ENCODE measurements at regions not wholly inside any gene's neighbourhood (a gene's known extent, or its start where the extent isn't known, plus 50 kb on each side); places are given as distances from the start of the nearest gene placed in this dataset.

DNA sequence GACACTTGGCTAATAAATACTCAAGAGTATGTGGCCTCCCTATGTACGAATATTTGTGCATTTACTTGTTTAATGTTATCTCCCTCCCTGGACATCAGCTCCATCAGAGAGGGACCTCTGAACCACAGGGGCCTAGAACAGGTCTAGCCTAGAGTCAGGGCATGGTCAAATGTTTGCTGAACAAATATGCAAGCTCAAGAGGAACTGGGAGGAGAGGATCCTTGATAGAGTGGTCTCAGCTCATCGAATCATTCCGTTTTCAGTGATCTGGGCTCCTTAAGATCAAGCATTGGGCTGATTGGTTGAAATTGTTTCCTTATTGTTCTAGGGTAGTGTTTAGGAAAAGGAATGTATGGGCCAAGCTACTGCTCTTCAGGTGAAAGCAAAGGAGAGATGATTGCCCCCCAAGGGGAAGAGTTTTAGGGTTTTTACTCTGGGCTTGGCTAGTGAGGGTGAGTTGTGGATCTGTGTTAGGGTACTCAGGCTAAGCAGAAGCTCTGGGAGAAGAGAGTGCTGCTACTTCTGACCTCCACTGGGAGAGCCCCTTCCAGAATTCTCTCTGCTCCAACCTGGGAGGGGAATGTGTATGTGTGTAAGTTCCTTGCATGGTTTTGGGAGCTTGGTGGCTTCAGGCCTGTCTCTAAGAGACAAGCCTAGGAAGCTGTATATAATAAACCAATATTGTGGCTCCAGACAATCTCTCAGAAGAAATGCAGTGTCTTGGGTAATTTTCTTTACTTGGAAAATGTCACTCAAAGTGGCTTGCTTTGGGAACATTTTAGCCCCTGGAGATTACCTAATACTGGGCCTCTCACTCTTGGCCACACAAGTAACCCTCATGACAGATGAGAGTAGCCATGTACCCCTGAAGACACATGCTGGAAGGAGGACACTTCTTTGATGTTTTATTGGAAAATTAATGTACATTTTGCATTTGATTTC lies 110.0 kb downstream of the EMX2 start:
- TF ChIP-seq GATA3 (IDR thresholded peaks at IDR 0.05; ENCODE audit: borderline replicate concordance), result no peak
- no peak for TF ChIP-seq BHLHE40 (IDR thresholded peaks at IDR 0.05; ENCODE audit: low read depth, low read length)
- TF ChIP-seq, protein P1, sequence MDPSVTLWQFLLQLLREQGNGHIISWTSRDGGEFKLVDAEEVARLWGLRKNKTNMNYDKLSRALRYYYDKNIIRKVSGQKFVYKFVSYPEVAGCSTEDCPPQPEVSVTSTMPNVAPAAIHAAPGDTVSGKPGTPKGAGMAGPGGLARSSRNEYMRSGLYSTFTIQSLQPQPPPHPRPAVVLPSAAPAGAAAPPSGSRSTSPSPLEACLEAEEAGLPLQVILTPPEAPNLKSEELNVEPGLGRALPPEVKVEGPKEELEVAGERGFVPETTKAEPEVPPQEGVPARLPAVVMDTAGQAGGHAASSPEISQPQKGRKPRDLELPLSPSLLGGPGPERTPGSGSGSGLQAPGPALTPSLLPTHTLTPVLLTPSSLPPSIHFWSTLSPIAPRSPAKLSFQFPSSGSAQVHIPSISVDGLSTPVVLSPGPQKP (IDR thresholded peaks at IDR 0.05; ENCODE audit: low read depth, low read length), result no peak
- TF ChIP-seq KDM1A (IDR thresholded peaks at IDR 0.05; ENCODE audit: low read depth), result no peak
- TF ChIP-seq ESRRA (IDR thresholded peaks at IDR 0.05; ENCODE audit: borderline replicate concordance, low read length), result no peak
- TF ChIP-seq, protein P2, sequence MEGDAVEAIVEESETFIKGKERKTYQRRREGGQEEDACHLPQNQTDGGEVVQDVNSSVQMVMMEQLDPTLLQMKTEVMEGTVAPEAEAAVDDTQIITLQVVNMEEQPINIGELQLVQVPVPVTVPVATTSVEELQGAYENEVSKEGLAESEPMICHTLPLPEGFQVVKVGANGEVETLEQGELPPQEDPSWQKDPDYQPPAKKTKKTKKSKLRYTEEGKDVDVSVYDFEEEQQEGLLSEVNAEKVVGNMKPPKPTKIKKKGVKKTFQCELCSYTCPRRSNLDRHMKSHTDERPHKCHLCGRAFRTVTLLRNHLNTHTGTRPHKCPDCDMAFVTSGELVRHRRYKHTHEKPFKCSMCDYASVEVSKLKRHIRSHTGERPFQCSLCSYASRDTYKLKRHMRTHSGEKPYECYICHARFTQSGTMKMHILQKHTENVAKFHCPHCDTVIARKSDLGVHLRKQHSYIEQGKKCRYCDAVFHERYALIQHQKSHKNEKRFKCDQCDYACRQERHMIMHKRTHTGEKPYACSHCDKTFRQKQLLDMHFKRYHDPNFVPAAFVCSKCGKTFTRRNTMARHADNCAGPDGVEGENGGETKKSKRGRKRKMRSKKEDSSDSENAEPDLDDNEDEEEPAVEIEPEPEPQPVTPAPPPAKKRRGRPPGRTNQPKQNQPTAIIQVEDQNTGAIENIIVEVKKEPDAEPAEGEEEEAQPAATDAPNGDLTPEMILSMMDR (IDR thresholded peaks at IDR 0.05), result no peak
- 63% methylated on average over 3 of the region's 3 CpGs for WGBS (ENCODE audit: missing lambda C conversion rate)
- peaks cover 25% of the 10 kb centered on the region for H3K9me3 ChIP-seq
- no peak overlapping the region for H3K4me3 ChIP-seq
- H3K4me1 ChIP-seq, result peaks cover 14% of the 10 kb centered on the region
- ChIA-PET POLR2A (no interaction called here), CTCF (interaction anchor here (0.7 to 1.0 kb wide), 3 partner anchors 45 to 588 kb away, joined by 3 to 4 read pairs (median 3); no protein-coding TSS in a partner anchor)
- H3K27ac ChIP-seq, result peak overlapping the region; percentile 15 to 66; a peak in 5 of 6 replicates
- FAIRE-seq (no peak), DNase-seq (ENCODE audit: low read depth in 1 of 2, low spot score in 1 of 2) (no peak), ATAC-seq (peak; percentile 57 to 61; a peak in 4 of 6 replicates)
- peak overlapping the region; percentile 46 for H3K4me2 ChIP-seq

DNA sequence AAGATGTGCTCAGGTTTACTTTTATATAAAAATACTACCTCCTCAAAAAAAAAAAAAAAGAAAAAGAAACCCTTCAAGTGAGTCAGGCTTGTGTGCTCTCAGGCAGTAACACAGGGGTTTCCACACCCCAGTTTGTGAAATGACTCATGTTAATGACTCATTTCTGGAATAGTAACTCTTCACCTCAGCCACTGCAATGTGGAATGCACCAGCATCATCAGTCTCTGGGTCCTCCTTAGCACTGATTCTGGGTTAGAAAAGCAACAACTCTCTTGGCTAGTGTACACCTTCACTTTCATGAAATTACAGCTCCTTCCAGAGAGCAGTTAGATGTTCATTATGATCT lies 110.6 kb downstream of the EMX2 start:
- Histone ChIP-seq H3K4me2 (peak overlapping the region; percentile 46), H3K9me3 (peaks cover 25% of the 10 kb centered on the region), H3K4me1 (peaks cover 14% of the 10 kb centered on the region), H3K4me3 (no peak overlapping the region), H3K27ac (no peak overlapping the region)
- peak; percentile 67 for FAIRE-seq
- ATAC-seq, result peak; percentile 100
- POLR2A ChIA-PET, result no interaction called here
- TF ChIP-seq, protein P3, sequence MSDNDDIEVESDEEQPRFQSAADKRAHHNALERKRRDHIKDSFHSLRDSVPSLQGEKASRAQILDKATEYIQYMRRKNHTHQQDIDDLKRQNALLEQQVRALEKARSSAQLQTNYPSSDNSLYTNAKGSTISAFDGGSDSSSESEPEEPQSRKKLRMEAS (IDR thresholded peaks at IDR 0.05), result peak; percentile 58; the same call in 1 of the 2 replicates
- peak; percentile 96 for TF ChIP-seq FOSL2 (IDR thresholded peaks at IDR 0.05)
- TF ChIP-seq FOSL2 (CRISPR knock-in tag; IDR thresholded peaks at IDR 0.05), result peak; percentile 90
- no peak for TF ChIP-seq RNF2 (IDR thresholded peaks at IDR 0.05; ENCODE audit: borderline replicate concordance, low read depth)
- TF ChIP-seq GATA3 (IDR thresholded peaks at IDR 0.05; ENCODE audit: borderline replicate concordance), result peak; percentile 30; the same call in 1 of the 2 replicates
- TF ChIP-seq CEBPB (IDR thresholded peaks at IDR 0.05), result peak; percentile 29 to 64; a peak in 2 of 4 replicates
- TF ChIP-seq HOXB13 (CRISPR knock-in tag; IDR thresholded peaks at IDR 0.05; ENCODE audit: low read depth), result no peak
- TF ChIP-seq RAD21 (conservative IDR thresholded peaks at IDR 0.05 in 1 of 2, IDR thresholded peaks at IDR 0.05 in 1 of 2), result 0 out of 5 replicates have a peak, but pooled peaks of 1 of the 2 experiments have one; percentile 11
- TF ChIP-seq RFX5 (IDR thresholded peaks at IDR 0.05), result peak; percentile 97
- TF ChIP-seq JUN (IDR thresholded peaks at IDR 0.05), result 0 out of 5 replicates have a peak, but pooled peaks of 1 of the 2 experiments have one; percentile 42
- TF ChIP-seq CHD4 (IDR thresholded peaks at IDR 0.05; ENCODE audit: borderline replicate concordance), result no peak
- TF ChIP-seq JUNB (IDR thresholded peaks at IDR 0.05), result peak; percentile 87
- CTCF ChIA-PET, result no interaction called here
- peak; percentile 78 to 81 for DNase-seq (ENCODE audit: low read depth in 1 of 2, low spot score in 1 of 2)

DNA sequence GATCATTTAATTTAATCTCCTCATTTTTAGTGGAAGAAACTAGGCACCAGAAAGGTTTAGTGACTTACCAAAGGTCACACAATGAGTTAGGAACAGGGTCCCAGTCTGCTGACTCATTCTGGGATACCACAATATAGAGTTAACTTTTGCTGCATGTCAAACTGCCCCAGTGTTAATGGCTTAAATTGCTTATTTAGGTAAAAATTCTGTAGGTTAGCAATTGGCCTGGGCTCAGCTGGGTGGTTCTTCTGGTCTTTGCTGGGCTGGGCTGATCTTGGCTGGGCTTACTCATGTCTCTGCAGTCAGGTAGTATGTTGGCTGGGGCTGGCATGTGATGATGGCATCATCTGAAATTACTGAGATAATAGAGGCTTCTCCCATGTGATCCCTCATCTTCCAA lies 111.6 kb downstream of the EMX2 start:
- Histone ChIP-seq H3K4me2 (no peak overlapping the region), H3K9me3 (peaks cover 25% of the 10 kb centered on the region), H3K4me1 (peaks cover 14% of the 10 kb centered on the region), H3K4me3 (no peak overlapping the region), H3K27ac (no peak overlapping the region)
- FAIRE-seq (no peak), ATAC-seq (no peak), DNase-seq (ENCODE audit: low read depth in 1 of 2, low spot score in 1 of 2) (no peak)
- ChIA-PET POLR2A (interaction anchor here (0.7 kb wide), 1 partner anchor 43 kb away, joined by 3 read pairs; no protein-coding TSS in a partner anchor), CTCF (no interaction called here)
- TF ChIP-seq CHD2 (IDR thresholded peaks at IDR 0.05; ENCODE audit: low read length, partially characterized antibody), result no peak
- TF ChIP-seq FOSB (CRISPR knock-in tag; IDR thresholded peaks at IDR 0.05), result no peak
- no peak for TF ChIP-seq RAD21 (conservative IDR thresholded peaks at IDR 0.05 in 1 of 2, IDR thresholded peaks at IDR 0.05 in 1 of 2)
- TF ChIP-seq RARB (CRISPR knock-in tag; IDR thresholded peaks at IDR 0.05), result no peak
- TF ChIP-seq HOXB13 (CRISPR knock-in tag; IDR thresholded peaks at IDR 0.05; ENCODE audit: low read depth), result no peak

Data from A549 (cell line).